ENCODE measurements at regions not wholly inside any gene's neighbourhood (a gene's known extent, or its start where the extent isn't known, plus 50 kb on each side); places are given as distances from the start of the nearest gene placed in this dataset.

DNA sequence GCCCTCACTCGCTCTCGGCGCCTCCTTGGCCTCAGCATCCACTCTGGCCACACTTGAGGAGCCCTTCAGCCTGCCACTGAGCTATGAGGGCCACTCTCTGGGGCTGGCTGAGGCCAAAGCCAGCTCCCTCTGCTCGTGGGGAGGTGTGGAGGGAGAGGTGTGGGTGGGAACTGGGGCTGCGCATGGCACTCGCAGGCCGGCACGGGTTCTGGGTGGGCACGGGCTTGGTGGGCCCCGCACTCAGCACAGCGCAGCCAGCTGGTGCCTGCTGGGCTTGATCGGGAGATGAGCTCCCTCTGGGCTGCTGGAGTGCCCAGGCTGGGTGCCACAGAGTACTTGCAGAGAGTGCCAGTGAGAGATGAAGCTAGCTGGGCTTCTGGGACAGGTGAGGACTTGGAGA lies 875.5 kb downstream of the XPNPEP1 start:
- TF ChIP-seq, protein P1, sequence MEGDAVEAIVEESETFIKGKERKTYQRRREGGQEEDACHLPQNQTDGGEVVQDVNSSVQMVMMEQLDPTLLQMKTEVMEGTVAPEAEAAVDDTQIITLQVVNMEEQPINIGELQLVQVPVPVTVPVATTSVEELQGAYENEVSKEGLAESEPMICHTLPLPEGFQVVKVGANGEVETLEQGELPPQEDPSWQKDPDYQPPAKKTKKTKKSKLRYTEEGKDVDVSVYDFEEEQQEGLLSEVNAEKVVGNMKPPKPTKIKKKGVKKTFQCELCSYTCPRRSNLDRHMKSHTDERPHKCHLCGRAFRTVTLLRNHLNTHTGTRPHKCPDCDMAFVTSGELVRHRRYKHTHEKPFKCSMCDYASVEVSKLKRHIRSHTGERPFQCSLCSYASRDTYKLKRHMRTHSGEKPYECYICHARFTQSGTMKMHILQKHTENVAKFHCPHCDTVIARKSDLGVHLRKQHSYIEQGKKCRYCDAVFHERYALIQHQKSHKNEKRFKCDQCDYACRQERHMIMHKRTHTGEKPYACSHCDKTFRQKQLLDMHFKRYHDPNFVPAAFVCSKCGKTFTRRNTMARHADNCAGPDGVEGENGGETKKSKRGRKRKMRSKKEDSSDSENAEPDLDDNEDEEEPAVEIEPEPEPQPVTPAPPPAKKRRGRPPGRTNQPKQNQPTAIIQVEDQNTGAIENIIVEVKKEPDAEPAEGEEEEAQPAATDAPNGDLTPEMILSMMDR (conservative IDR thresholded peaks at IDR 0.05; ENCODE audit: low read length), result no peak
- TF ChIP-seq EZH2phosphoT487 (IDR thresholded peaks at IDR 0.05; ENCODE audit: borderline replicate concordance, low read depth, low read length), result no peak

Data from OCI-LY7 (cell line).